K562 (cell line): ENCODE measurements at regions not wholly inside any gene's neighbourhood (a gene's known extent, or its start where the extent isn't known, plus 50 kb on each side); places are given as distances from the start of the nearest gene placed in this dataset.

ENCODE experiments used
- BACH1 ChIP-seq: fragments of 200-800 bp; sonication (Bioruptor generic); IDR thresholded peaks from 2 replicates; pipeline ENCODE4 v1.6.1; 2016; ENCODE audit warnings: missing genetic modification characterization, missing compliant biosample characterization
- POLR3A ChIP-seq: IDR thresholded peaks from 2 replicates; pipeline ENCODE4 v1.6.1; 2011; ENCODE audit warnings: borderline replicate concordance, mild to moderate bottlenecking, moderate library complexity; ENCODE audit not compliant: insufficient read length, insufficient read depth; ENCODE audit errors: extremely low read depth
- RBM15 ChIP-seq: fragments of 200-400 bp; formaldehyde crosslinking; IDR thresholded peaks from 2 replicates; pipeline ENCODE4 v1.6.1; 2018; ENCODE audit warnings: mild to moderate bottlenecking, low read length, moderate library complexity; ENCODE audit not compliant: insufficient read depth
- YY1 ChIP-seq, 3 experiments: IDR thresholded peaks; 2 replicates each; pipeline ENCODE4 v1.6.1; 2011; ENCODE audit warnings: low read length in 2 of 3, mild to moderate bottlenecking in 2 of 3, moderate library complexity in 2 of 3, borderline replicate concordance in 1 of 3, control low read depth in 1 of 3, low read depth in 1 of 3; ENCODE audit not compliant: insufficient read depth in 3 of 3, insufficient replicate concordance in 2 of 3, control insufficient read depth in 1 of 3, insufficient read length in 1 of 3; ENCODE audit errors: extremely low read depth in 1 of 3
- ZBTB26 ChIP-seq: fragments of 450-650 bp; formaldehyde crosslinking; IDR thresholded peaks from 2 replicates; pipeline ENCODE4 v1.4.0; 2022; ENCODE audit warnings: missing genetic modification characterization
- ZNF41 ChIP-seq: fragments of 250-450 bp; sonication (Bioruptor Pico); conservative IDR thresholded peaks from 2 replicates; pipeline ENCODE4 v1.4.0; 2020; ENCODE audit warnings: mild to moderate bottlenecking
- ZNF512 ChIP-seq: IDR thresholded peaks from 2 replicates; pipeline ENCODE4 v1.6.1; 2016; ENCODE audit warnings: missing genetic modification characterization, missing compliant biosample characterization

- TF ChIP-seq POLR3A (no peak), ZBTB26 (CRISPR knock-in tag) (no peak), BACH1 (tag) (no peak), ZNF41 (CRISPR knock-in tag) (no peak), RBM15 (no peak), YY1 (IDR thresholded peaks at IDR 0.05; ENCODE audit: borderline replicate concordance in 1 of 3, control insufficient read depth in 1 of 3, extremely low read depth in 1 of 3, insufficient read depth in 3 of 3, insufficient read length in 1 of 3, insufficient replicate concordance in 2 of 3, low read depth in 1 of 3, low read length in 2 of 3) (no peak), ZNF512 (no peak)
Observed at GRCh38 chr19:20444202-20444885, 121.2 kb downstream of the ZNF737 start.
